Vagina (tissue), 2 donors: ENCODE measurements at regions not wholly inside any gene's neighbourhood (a gene's known extent, or its start where the extent isn't known, plus 50 kb on each side); places are given as distances from the start of the nearest gene placed in this dataset.

Experiments used
- DNase-seq, 2 donors: peaks; one replicate each; pipeline ENCODE4 v3.0.0-alpha.2; 2017; ENCODE audit errors: extremely low spot score in 2 of 2
- H3K27ac ChIP-seq: fragments of 200-600 bp; sonication (generic); one replicate; pipeline ENCODE4 v1.5.1; 2019
- H3K27me3 ChIP-seq: fragments of 200-600 bp; sonication (generic); one replicate; pipeline ENCODE4 v1.5.1; 2019
- H3K36me3 ChIP-seq, 2 donors: fragments of 200-600 bp; sonication (generic); one replicate each; pipeline ENCODE4 v1.5.1; 2017 to 2019
- H3K4me1 ChIP-seq: fragments of 200-600 bp; sonication (generic); one replicate; pipeline ENCODE4 v1.5.1; 2019
- H3K4me3 ChIP-seq, 2 donors: fragments of 200-600 bp; sonication (generic); 1 replicate in 1 of 2; 2 replicates in 1 of 2; pipeline ENCODE4 v1.5.1; 2016 to 2019
- H3K9me3 ChIP-seq: fragments of 200-600 bp; sonication (generic); one replicate; pipeline ENCODE4 v1.5.1; 2019
- CTCF ChIP-seq, 3 experiments: fragments of 450-650 bp in 2 of 3; fragments of 200-600 bp in 1 of 3; sonication (generic) in 1 of 3; IDR thresholded peaks; one replicate each; pipeline ENCODE4 v1.5.1; 2017 to 2019; ENCODE audit warnings: antibody characterized with exemption in 3 of 3, mild to moderate bottlenecking in 2 of 3, moderate library complexity in 2 of 3
- POLR2A ChIP-seq, 2 donors: fragments of 450-650 bp; IDR thresholded peaks; one replicate each; pipeline ENCODE4 v1.6.1; 2017; ENCODE audit warnings: antibody characterized with exemption in 2 of 2, mild to moderate bottlenecking in 2 of 2, moderate library complexity in 2 of 2
- POLR2AphosphoS5 ChIP-seq, 2 donors: sonication (generic); formaldehyde crosslinking; IDR thresholded peaks; one replicate each; pipeline ENCODE4 v1.9.0; 2017; ENCODE audit warnings: antibody characterized with exemption in 2 of 2, mild to moderate bottlenecking in 2 of 2, low read depth in 1 of 2; ENCODE audit not compliant: insufficient read depth in 1 of 2
- intact Hi-C: fragments of 100-400 bp; cut with DNase I; formaldehyde crosslinking; loops from one replicate; pipeline ENCODE4 v1.15.1; 2023

GRCh38 chr2:81624825-81625224, 1320.3 kb upstream of the LRRTM1 start:
- intact Hi-C loops: no loop called here
- Histone ChIP-seq H3K9me3 (no peaks in the 10 kb centered on the region), H3K27me3 (no peaks in the 10 kb centered on the region), H3K36me3 (no peaks in the 10 kb centered on the region), H3K27ac (no peak overlapping the region), H3K4me1 (no peaks in the 10 kb centered on the region), H3K4me3 (no peak overlapping the region)
- TF ChIP-seq POLR2A (IDR thresholded peaks at IDR 0.05) (no peak), POLR2AphosphoS5 (IDR thresholded peaks at IDR 0.05; ENCODE audit: insufficient read depth in 1 of 2, low read depth in 1 of 2) (no peak), CTCF (IDR thresholded peaks at IDR 0.05) (no peak)
- DNase-seq: no peak

- H3K27ac ChIP-seq: no peak overlapping the region
- no peak for DNase-seq
- intact Hi-C loops: no loop called here
- H3K36me3 ChIP-seq: no peaks in the 10 kb centered on the region
- TF ChIP-seq POLR2AphosphoS5 (IDR thresholded peaks at IDR 0.05; ENCODE audit: insufficient read depth in 1 of 2, low read depth in 1 of 2) (no peak), POLR2A (IDR thresholded peaks at IDR 0.05) (no peak), CTCF (IDR thresholded peaks at IDR 0.05) (no peak)
- no peaks in the 10 kb centered on the region for H3K27me3 ChIP-seq
- no peak overlapping the region for H3K4me3 ChIP-seq
- H3K4me1 ChIP-seq: no peaks in the 10 kb centered on the region
- H3K9me3 ChIP-seq: no peaks in the 10 kb centered on the region
Observed at GRCh38 chr2:81600088-81600487, 1295.5 kb upstream of the LRRTM1 start.

GRCh38 chr2:81598453-81598852, 1293.9 kb upstream of the LRRTM1 start:
- intact Hi-C loops: no loop called here
- H3K27me3 ChIP-seq: no peaks in the 10 kb centered on the region
- TF ChIP-seq CTCF (IDR thresholded peaks at IDR 0.05): no peak
- no peak for TF ChIP-seq POLR2A (IDR thresholded peaks at IDR 0.05)
- no peak for TF ChIP-seq POLR2AphosphoS5 (IDR thresholded peaks at IDR 0.05; ENCODE audit: insufficient read depth in 1 of 2, low read depth in 1 of 2)

GRCh38 chr2:81589406-81589805, 1284.9 kb upstream of the LRRTM1 start:
- no peaks in the 10 kb centered on the region for H3K27me3 ChIP-seq
- no peak for TF ChIP-seq CTCF (IDR thresholded peaks at IDR 0.05)
- TF ChIP-seq POLR2AphosphoS5 (IDR thresholded peaks at IDR 0.05; ENCODE audit: insufficient read depth in 1 of 2, low read depth in 1 of 2): no peak
- no peak for TF ChIP-seq POLR2A (IDR thresholded peaks at IDR 0.05)
- no peaks in the 10 kb centered on the region for H3K9me3 ChIP-seq
- H3K4me1 ChIP-seq: no peaks in the 10 kb centered on the region
- intact Hi-C loops: no loop called here
- no peak for DNase-seq
- no peaks in the 10 kb centered on the region for H3K36me3 ChIP-seq
- no peak overlapping the region for H3K4me3 ChIP-seq
- H3K27ac ChIP-seq: no peak overlapping the region

More at GRCh38 chr2:81598453-81598852, 1293.9 kb upstream of the LRRTM1 start:
- no peaks in the 10 kb centered on the region for H3K4me1 ChIP-seq
- no peaks in the 10 kb centered on the region for H3K9me3 ChIP-seq
- no peak overlapping the region for H3K4me3 ChIP-seq
- no peaks in the 10 kb centered on the region for H3K36me3 ChIP-seq
- DNase-seq: no peak
- no peak overlapping the region for H3K27ac ChIP-seq

GRCh38 chr2:81583311-81584108, 1279.0 kb upstream of the LRRTM1 start:
- Histone ChIP-seq H3K27me3 (no peaks in the 10 kb centered on the region), H3K4me1 (no peaks in the 10 kb centered on the region), H3K9me3 (no peaks in the 10 kb centered on the region), H3K36me3 (no peaks in the 10 kb centered on the region), H3K4me3 (no peak overlapping the region), H3K27ac (no peak overlapping the region)
- no peak for DNase-seq
- TF ChIP-seq POLR2AphosphoS5 (IDR thresholded peaks at IDR 0.05; ENCODE audit: insufficient read depth in 1 of 2, low read depth in 1 of 2): no peak
- TF ChIP-seq CTCF (IDR thresholded peaks at IDR 0.05): no peak
- TF ChIP-seq POLR2A (IDR thresholded peaks at IDR 0.05): no peak
- intact Hi-C loops: no loop called here
